Pons (tissue), 1 donor: ENCODE measurements at regions not wholly inside any gene's neighbourhood (a gene's known extent, or its start where the extent isn't known, plus 50 kb on each side); places are given as distances from the start of the nearest gene placed in this dataset.

Source experiments
- DNase-seq: peaks from one replicate; pipeline ENCODE4 v3.0.0-alpha.2; 2016; ENCODE audit warnings: low spot score

GRCh38 chr5:77844623-77845323, 68.6 kb upstream of the TBCA start:
- DNase-seq, result no peak

GRCh38 chr5:77844373-77844622, 68.2 kb upstream of the TBCA start:
- DNase-seq, result no peak

GRCh38 chr5:77843570-77844372, 67.6 kb upstream of the TBCA start:
- DNase-seq, result peak; percentile 53

DNA sequence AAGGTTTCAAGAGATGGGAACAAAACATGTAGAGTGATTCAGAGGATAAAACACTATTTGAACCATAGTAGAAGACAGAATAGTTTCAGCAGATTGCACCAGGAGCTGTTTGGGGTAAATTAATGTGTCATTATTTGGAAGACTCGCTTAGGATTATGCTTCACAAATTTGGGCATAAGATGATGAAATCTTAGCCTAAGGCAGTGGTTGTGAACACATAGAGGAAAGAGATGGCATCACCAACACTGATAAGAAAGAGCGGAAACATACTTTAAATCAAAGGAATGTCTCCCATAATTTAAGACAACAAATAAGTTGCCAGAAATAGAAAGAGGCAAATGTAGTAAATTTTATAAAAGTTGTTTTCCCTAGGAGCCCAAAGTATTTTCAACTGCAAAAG, 66.1 kb upstream of the TBCA start:
- DNase-seq, result no peak

DNA sequence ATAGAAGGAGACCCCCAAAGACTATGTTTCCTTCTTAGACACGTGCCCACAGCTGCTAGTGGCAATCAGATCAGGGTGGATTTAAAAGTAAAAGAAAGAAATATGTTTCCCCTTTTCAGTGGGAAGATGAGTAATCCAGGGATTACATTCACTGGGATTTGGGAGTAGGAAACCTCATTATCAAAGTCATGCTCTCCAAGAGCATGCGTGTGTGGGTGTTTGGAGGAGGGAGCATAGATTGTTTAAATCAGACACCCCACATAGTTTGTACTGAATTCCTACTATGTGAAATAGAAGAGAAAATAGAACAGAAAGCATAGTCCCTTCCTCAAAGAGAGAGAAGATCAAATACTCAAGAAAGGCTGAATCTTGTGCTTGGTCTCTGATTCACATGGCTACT, 65.5 kb upstream of the TBCA start:
- no peak for DNase-seq

DNA sequence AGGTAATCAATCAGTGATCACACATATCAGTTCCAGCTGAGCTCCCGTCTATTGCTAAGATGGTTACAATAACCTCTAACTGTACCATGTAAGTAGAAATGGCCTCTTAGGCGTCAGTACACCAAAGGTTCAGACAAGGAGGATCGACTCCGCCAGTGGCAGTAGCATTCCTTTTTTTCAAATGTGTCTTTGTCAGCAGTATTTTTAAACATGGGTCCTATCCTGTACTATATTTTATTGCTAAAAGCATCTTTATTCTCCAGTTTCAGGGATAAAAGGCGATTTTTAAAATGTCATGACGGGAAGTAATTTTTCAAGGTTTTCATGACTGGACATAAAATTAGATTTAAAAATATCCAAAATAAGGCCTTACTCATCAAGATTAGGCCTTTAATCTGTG, 64.8 kb upstream of the TBCA start:
- DNase-seq, result no peak

GRCh38 chr5:77839691-77840090, 63.6 kb upstream of the TBCA start:
- DNase-seq, result no peak

GRCh38 chr5:77832938-77833337, 56.8 kb upstream of the TBCA start:
- no peak for DNase-seq

- no peak for DNase-seq
These were observed 56.1 kb upstream of the TBCA start for GRCh38 chr5:77832166-77832770.

DNA sequence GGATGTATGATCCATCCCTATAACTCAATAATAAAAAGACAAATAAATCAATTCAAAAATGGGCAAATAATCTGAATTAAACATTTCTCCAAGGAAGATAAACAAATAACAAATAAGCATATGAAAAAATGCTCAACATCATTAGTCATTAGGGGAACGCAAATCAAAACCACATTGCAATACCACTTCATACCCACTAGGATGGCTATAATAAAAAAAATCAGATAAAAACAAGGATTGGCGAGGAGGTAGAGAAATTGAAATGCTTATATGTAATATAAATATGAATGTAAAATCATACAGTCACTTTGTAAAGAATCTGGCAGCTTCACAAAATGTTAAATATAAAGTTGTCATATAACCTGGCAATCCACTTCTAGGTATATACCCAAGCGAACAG, 52.3 kb upstream of the TBCA start:
- no peak for DNase-seq
